T-helper 22 cell (primary cell): ENCODE measurements at regions not wholly inside any gene's neighbourhood (a gene's known extent, or its start where the extent isn't known, plus 50 kb on each side); places are given as distances from the start of the nearest gene placed in this dataset.
"Not testable (repeated sequence)": the region's sequence is repeated elsewhere in the genome, so short reads cannot be mapped to it uniquely, and the experiment has no call there.

Experiments used
- DNase-seq: peaks from one replicate; pipeline ENCODE4 v3.0.0-alpha.2; 2020; ENCODE audit warnings: low read depth

DNA sequence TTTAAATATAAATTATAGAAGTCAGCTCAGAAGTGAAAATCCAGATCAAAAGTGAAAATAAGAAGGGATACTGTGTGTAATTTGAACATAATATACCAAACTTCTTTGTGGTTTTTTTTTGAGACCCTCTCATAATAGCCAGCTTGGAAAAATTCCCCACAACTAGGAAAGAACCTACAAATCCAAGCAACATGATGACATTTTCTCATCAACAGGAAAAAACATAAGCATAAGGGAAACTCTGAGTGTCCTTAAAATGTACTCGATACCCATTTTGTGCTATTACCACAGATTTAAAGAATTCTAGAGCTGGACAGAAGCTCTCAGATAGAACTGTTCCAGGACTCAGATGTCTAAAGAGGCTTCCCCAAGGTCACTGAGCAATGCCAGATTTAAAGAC lies 214.8 kb upstream of the KLF14 start:
- no peak for DNase-seq

DNA sequence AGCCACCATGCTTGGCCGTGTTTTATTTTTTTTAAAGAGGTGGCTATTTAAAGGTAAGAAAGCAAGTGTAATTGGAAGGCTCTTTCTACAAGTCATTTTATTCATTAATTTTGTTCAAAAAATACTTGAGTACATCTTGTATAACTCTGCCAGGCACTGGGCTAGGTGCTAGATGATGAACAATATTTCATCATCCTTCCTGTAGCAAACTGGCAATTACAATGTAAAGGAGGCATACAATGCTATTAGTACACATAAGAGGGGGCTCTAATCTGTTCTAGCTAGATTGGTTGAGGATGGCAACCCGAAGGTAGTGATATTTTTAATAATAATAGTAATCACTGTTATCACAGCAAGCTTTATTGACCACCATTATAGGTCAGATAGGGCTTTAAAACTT lies 215.5 kb upstream of the KLF14 start:
- DNase-seq: no peak

- DNase-seq: no peak
Observed at GRCh38 chr7:130950054-130950453, 216.0 kb upstream of the KLF14 start.

DNA sequence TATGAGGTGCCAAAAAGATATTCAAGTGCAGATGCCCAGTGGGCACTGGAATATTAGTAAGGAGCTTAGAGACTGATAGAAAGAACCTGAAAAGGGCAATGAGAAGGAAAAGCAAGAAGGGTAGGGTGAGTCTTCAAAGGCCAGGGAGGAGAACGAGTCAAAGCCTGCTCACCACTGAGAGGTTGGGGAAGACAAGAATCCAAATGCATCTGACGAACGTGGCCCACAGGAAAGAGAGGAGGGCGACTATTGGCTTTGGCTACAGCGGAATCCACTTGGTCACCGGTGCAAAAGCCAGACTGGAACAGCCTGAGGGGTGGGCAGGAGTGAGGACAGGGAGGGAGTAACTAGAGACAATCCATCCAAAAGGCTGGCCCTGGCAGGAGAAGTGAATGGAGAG lies 216.7 kb upstream of the KLF14 start:
- DNase-seq: no peak

DNA sequence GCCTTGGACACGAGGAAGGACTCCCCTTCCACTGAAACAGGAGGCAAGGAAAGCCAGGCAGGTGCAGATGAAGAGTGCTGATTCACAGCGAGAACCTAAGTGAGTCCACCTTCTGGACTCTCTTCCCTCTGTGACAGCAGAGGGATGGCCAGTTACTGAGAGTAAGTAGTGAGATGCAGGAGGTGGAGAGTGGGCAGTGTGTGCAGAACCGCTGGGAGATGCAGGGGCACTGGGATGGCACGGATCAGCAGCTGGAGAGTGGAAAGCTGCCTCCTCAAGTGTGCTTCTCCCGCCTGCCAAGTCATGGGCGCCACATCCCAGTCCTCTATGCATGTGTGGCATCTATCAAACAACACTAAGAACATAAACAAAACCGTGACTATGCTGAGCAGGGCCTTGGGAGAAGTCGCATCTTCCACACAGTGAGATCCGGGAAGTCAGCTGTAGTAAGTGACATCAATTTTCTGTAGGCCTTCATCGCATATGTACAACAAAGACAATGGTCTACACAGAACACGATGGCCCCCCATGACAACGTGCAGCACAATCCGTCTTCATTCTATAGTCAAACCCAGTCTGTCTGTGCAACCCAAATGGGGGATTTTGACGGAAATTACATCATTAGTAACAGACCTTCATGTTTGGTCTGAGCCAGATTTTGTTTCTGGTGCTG lies 217.4 kb upstream of the KLF14 start:
- DNase-seq: peak; percentile 59

DNA sequence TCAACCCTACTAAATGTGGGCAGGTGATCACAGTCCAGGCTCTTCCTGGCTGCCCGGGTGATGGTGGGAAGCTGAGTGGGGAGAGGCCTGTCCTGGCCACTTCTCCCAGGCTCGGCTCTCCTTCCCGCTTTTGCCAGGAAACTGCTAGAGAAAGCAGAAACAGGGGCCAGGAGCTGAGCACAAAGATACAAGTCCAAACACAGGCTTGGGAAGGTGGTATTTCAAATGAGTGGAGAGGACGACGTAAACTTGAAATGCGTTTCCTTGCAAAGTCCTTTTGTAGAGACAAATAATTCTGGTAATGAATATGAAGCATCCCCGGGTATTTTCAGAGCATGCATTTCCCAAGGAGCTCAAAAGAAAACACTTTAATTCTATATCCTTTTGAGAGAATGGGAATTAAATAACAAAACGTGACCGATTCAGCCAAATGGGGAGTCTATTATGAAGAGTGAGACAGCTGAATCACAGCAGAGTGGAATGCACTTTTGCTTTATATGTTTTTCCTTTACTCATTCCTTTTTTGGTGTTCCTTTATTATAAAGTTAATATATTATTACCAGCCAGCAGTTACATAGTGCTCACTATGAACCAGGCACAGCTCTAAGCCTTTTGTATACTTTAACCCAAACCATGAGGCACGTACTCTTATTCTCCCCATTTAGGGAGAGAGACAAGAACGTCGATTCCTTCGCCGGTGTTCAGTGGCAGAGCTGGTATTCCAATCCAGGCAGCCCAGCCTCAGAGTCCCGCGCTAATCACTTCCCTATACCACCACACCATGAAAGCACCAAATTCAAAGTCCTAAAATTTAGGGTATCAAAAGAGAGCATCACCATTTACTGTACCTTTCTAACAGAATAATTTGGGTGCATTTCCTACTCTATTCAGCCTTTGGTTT lies 218.2 kb upstream of the KLF14 start:
- no peak for DNase-seq

DNA sequence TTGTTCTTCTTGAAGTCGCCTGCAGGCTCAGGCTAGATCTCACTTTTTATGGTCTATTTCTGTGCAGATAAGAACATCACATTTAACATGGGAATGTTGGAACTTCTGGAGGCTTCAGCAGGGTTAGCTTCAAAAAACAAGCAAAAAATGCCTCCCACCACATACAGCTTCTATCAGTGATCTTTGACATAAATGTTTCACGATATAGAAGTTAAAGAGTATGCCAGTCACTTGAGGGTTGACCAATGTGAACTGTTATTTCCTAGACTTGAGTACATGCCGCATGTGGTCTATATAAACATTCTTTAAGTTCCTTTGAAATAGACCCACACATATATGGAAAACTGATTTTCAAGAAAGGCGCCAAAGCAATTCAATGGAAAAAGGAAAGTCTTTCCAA lies 219.2 kb upstream of the KLF14 start:
- DNase-seq: no peak

DNA sequence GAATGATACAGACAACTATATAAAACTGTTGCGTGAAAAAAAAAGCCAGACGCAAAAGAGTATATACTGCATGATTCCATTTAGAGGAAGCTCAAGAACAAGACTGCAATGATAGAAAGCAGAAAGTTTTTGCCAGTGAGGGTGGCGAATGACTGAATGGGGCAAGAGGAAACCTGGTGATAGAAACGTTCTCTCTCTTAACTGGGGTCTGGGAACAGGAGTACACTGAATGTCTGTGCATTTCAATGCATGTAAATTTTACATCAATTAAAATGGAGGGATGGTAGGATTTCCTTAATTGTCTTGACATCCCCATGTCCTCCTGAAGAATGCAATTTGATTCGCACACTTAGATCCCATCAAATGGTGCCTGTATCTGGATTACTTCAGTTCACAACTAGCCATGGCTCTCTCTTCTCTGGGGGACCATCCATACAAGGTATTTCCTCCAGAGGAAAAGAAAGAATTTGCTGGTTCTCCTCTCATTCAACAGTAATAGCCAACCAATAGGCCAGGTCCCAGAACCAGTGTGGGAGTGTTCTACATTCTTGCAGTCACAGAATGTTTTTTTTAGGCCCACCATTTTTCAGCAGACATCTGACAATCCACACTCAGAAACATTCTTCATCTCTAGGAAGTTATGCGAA lies 221.0 kb upstream of the KLF14 start:
- DNase-seq: no peak

DNA sequence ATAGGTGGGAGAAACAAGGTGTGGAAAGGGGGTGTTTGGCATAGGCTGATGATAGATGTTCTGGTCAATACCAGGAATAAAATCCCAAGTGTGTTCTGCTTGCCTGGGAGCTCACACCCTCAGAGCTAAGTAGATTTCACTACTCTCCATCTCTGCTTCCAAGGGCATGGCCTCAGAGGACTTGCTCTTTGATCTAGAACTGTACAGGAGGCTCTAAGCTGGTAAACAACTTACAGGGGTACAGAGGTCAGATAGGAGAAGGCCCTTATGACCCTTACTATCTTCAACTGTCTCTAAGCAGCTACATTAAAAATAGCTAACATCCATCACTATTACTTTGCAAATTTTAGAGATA lies 221.5 kb upstream of the KLF14 start:
- DNase-seq: no peak

DNA sequence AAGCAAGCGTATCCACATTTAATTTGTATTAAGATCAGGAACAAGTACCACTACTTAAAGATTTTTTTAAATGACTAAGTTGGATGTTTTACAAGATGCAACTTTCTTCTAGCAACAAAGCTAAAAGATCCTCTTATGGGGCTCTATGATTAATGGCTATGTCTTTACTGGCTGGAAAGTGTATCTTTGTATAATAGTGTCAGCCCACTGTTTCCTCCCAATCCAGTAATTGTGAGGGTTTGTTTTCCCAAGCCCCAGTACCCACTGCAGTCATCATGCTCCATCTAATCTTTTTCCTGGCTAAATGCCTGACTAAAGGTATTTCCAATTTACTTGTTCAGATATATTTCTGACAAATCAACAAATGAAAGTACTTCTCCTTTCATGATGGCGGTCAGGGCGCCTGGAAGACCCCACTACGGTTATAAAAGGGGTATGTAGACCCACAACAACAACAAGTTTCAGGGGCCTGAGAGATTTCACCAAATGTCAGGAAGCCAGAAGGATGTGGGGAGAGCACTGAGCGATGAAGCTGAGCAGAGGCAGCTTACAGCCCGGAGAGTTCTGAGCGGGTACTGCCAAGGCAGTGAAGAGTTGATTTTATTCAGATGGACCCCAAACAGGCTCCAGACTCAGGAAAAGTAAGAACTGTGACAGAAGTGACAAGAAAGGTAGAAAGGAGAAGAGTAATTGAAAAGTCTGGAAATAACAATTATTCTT lies 222.6 kb upstream of the KLF14 start:
- DNase-seq: no peak

GRCh38 chr7:130957137-130957513 lies 223.1 kb upstream of the KLF14 start:
- peak; percentile 50 for DNase-seq

GRCh38 chr7:130957722-130958435 lies 223.9 kb upstream of the KLF14 start:
- not testable (repeated sequence) for DNase-seq

DNA sequence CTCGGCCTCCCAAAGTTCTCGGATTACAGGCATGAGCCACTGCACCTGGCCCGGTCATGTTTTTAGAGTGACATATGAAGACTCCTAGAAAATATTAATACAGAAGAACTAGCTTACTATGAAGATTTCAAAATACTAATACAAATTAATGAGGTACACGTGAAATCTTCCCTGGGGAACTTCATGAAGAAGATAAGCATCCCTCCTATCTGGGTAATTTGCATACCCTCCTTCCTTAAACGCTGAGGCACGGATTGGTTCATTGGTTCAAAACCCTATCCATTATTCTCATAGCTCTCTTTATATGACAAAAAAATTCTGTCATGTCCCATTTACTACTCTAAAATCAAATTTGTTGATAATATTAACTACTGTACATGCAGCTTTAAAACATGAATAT lies 224.8 kb upstream of the KLF14 start:
- no peak for DNase-seq

DNA sequence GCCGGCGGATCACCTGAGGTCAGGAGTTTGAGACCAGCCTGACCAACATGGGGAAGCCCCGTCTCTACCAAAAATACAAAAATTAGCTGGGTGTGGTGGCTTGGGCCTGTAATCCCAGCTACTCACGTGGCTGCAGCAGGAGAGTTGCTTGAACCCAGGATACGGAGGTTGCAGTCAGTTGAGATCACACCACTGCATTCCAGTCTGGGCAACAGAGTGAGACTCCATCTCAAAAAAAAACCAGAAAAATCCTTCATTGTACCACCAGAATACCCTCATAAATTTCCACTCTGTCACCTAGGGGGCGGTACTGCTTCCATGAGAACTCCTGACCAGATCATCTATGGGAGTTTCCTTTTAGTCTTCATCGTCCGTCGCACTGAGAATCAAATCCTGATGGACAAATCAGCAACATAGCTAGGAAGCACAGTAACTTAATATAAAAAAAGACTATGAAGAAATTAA lies 225.8 kb upstream of the KLF14 start:
- no peak for DNase-seq

DNA sequence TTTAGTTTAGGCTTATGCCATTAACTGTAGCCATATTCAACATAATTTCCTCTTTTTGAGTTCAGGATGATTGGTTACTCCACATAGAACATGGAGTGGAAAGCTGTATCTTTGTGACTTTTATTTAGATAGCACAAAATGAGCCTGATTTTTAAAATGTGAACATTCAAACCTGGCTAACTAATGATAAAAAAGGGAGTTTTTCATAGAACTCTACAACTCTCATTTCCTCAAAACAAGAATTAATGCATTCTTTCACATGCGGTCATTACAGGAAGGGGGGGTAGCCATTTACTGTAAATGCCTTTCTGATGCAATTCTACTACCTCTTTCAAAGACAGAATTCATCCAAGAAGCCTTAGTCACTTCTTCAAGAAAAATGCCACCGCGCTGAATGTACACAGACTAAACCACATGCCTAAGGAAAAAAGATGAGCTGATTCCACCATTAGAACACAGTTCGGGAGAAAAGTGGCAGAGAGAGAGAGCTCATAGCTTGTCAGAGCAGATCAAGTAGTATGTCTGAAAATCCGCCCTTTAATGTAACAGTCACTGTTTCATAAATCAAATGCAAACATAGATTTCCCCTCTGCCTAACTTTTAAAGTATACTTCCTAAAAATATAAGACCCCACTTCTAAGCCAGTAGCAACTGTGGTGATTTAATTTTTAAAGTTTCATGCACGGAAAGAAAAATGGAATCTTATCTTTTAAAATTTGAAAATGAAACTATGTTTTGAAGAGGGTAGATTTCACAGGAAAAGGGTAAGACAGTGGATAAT lies 226.4 kb upstream of the KLF14 start:
- peak; percentile 45 for DNase-seq

DNA sequence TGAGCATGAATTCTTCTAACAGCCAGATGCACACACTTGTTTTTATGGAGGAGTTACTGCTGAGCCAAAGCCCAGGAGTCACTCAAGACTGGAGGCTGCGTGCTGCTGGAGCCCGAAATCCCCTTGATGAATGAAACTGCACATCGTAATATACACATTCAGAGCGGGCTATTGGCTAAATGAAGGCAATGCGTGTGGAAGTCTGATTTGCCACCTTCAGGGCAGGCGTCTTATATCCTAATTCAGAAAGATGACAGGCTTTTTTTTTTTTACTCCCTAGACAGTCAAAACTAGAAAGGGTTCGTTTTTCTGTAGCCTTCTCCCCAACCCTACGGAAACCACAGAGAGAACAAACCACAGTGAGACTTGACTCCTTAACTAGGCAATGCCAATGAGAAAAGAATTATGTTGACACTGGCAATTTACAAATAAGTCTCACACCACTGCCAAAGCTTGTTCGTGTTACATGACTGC lies 227.2 kb upstream of the KLF14 start:
- DNase-seq: peak; percentile 70

- no peak for DNase-seq
Observed at GRCh38 chr7:130962109-130962508, 228.1 kb upstream of the KLF14 start.

GRCh38 chr7:130963339-130963738 lies 229.3 kb upstream of the KLF14 start:
- DNase-seq: no peak

DNA sequence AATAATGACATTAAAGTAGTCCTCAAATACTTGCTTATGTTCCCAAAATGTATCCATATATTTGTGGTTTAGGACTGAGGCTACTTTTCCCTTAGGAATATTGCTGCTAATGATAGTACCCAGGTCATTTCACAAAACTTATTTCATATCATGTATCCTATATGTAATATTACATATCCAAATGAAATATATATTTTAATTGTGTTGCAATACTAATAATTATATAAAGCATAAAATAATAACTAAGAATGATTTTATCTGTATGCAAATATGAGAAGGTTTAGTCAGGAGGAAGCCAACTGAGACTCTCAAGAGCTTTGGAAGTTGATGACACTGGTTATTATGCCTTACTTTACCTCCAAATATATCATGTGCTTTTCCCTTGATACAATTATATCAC lies 231.5 kb upstream of the KLF14 start:
- DNase-seq: no peak

DNA sequence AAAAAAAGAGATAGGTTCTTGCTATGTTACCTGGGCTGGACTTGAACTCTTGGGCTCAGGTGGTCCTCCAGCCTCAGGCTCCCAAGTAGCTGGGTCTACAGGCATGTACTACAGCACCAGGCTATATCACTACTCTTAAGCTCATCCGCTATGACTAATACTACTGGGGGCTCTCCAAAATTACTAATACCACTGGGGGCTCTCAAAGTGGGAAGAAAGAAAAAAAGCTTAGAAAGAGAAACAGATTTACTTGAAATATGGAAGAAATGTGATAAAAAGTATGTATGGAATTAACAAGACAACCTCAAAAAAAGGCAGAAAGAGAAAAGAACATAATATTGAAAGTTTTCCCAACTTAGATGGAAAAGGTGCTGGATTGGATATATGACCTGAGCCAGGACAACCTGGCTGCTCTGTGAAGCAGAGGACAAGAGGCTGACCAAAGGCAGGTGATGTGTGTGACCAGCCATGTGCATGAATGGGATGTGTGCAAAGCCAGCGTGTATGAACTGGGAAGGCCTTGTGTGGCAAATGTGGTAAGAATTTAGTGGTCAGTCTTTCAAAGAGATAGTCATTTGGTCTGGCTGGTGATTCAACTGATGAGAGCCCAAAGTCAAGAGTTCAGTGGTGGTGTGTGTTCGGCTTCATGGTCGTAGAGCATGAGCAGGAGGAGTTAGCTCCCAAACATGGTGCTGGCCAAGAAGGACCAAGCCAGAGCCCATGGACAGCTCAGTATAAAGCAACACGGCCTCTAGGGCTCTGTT lies 232.4 kb upstream of the KLF14 start:
- DNase-seq: no peak
